ENCODE measurements at regions not wholly inside any gene's neighbourhood (a gene's known extent, or its start where the extent isn't known, plus 50 kb on each side); places are given as distances from the start of the nearest gene placed in this dataset.

DNA sequence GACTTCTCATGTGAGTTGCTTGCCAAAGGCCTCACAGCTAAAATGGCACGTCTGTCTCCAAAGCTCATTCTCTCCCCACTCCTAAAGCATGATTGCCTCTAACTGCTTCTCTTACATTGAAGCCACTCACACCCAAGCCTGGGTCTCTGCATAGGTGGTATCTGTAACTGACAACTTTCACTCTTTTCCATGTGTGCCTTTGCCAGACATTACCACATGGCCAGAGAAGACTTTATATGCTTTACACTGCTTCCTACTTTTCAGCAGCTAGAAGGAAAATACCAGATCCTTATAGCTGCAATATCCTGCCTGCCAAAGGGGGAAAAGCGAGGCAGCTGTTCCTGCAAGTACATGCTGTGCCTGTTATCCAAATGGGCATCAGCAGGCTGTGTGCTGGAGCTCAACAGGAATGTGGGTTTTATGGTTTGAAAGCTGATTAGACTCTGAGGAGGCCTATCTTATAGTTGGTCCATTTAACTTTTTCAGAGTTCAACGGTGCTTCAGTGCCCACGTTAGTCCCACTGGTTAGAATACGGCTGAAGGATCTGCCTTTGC, 547.1 kb downstream of the RAB38 start:
- TF ChIP-seq, protein P1, sequence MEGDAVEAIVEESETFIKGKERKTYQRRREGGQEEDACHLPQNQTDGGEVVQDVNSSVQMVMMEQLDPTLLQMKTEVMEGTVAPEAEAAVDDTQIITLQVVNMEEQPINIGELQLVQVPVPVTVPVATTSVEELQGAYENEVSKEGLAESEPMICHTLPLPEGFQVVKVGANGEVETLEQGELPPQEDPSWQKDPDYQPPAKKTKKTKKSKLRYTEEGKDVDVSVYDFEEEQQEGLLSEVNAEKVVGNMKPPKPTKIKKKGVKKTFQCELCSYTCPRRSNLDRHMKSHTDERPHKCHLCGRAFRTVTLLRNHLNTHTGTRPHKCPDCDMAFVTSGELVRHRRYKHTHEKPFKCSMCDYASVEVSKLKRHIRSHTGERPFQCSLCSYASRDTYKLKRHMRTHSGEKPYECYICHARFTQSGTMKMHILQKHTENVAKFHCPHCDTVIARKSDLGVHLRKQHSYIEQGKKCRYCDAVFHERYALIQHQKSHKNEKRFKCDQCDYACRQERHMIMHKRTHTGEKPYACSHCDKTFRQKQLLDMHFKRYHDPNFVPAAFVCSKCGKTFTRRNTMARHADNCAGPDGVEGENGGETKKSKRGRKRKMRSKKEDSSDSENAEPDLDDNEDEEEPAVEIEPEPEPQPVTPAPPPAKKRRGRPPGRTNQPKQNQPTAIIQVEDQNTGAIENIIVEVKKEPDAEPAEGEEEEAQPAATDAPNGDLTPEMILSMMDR (IDR thresholded peaks at IDR 0.05) = no peak
- TF ChIP-seq POLR2AphosphoS5 (IDR thresholded peaks at IDR 0.05; ENCODE audit: insufficient read depth in 1 of 2, low read depth in 1 of 2) (no peak), POLR2A (IDR thresholded peaks at IDR 0.05) (no peak)

Data from vagina (tissue), 2 donors.